Caco-2 (cell line): ENCODE measurements at regions not wholly inside any gene's neighbourhood (a gene's known extent, or its start where the extent isn't known, plus 50 kb on each side); places are given as distances from the start of the nearest gene placed in this dataset.

Source experiments
- BruUV-seq: library from RNA; stranded (reverse); fragments of 400-500 nt; replicated peaks from 2 replicates; lab custom pipeline; 2021; lab: Mats Ljungman, UMichigan
- CTCF ChIA-PET: fragments of 300-600 bp; sonication (Branson Sonifier 250); formaldehyde crosslinking; loops from one replicate; lab custom pipeline; 2022; ENCODE audit warnings: antibody characterized with exemption; lab: Charles Lee
- POLR2A ChIA-PET: fragments of 300-600 bp; sonication (Branson Sonifier 250); formaldehyde crosslinking; loops from one replicate; lab custom pipeline; 2022; ENCODE audit warnings: antibody characterized with exemption; lab: Charles Lee
- DNase-seq, 2 experiments: peaks; one replicate each; pipeline versions ENCODE4 v3.0.0 to v3.0.0-alpha.2; 2020 to 2022
- H3K27me3 ChIP-seq: replicated peaks from 2 replicates; pipeline ENCODE4 v1.6.0; 2011; ENCODE audit warnings: low read length; ENCODE audit not compliant: control insufficient read depth, insufficient read depth
- H3K36me3 ChIP-seq: 2 replicates; pipeline ENCODE4 v1.5.1; 2011; ENCODE audit warnings: low read length; ENCODE audit not compliant: control insufficient read depth, insufficient read depth
- H3K4me1 ChIP-seq: fragments of 250-450 bp; sonication (Bioruptor Pico); 2 replicates; pipeline ENCODE4 v1.5.1; 2020; ENCODE audit warnings: mild to moderate bottlenecking
- H3K4me3 ChIP-seq: 2 replicates; pipeline ENCODE4 v1.5.1; 2011; ENCODE audit warnings: low read depth, mild to moderate bottlenecking, control low read depth, low read length
- H3K9me3 ChIP-seq: fragments of 250-450 bp; sonication (Bioruptor Pico); 2 replicates; pipeline ENCODE4 v1.5.1; 2020; ENCODE audit warnings: mild to moderate bottlenecking, moderate library complexity
- H3K27ac Mint-ChIP-seq: one replicate; pipeline ENCODE4 v1.8.0; 2022; ENCODE audit warnings: mixed read lengths; ENCODE audit not compliant: unreplicated experiment
- H3K27me3 Mint-ChIP-seq: one replicate; pipeline ENCODE4 v1.8.0; 2022; ENCODE audit warnings: mixed read lengths; ENCODE audit not compliant: insufficient read depth, unreplicated experiment
- H3K36me3 Mint-ChIP-seq: one replicate; pipeline ENCODE4 v1.8.0; 2022; ENCODE audit warnings: mild to moderate bottlenecking, mixed read lengths; ENCODE audit not compliant: insufficient read depth, unreplicated experiment
- H3K4me1 Mint-ChIP-seq: one replicate; pipeline ENCODE4 v1.8.0; 2022; ENCODE audit warnings: low read depth, mixed read lengths; ENCODE audit not compliant: unreplicated experiment
- H3K4me3 Mint-ChIP-seq: one replicate; pipeline ENCODE4 v1.8.0; 2022; ENCODE audit warnings: mild to moderate bottlenecking, moderate library complexity, mixed read lengths; ENCODE audit not compliant: unreplicated experiment
- H3K9me3 Mint-ChIP-seq: one replicate; pipeline ENCODE4 v1.8.0; 2022; ENCODE audit warnings: mixed read lengths; ENCODE audit not compliant: unreplicated experiment
- intact Hi-C: fragments of 100-400 bp; cut with micrococcal nuclease; formaldehyde crosslinking; loops from one replicate; pipeline ENCODE4 v1.10.0; 2022; ENCODE audit not compliant: unreplicated experiment
- TF ChIP-seq, protein P1 (sequence below), 2 experiments: fragments of 200-600 bp in 1 of 2; IDR thresholded peaks; 1 replicate in 1 of 2; 2 replicates in 1 of 2; pipeline versions ENCODE4 v1.5.1 to v1.8.0; 2011 to 2022; ENCODE audit warnings: antibody characterized with exemption in 1 of 2, control low read depth in 1 of 2, inconsistent platforms in 1 of 2, low read depth in 1 of 2, low read length in 1 of 2, mild to moderate bottlenecking in 1 of 2, moderate library complexity in 1 of 2; ENCODE audit not compliant: insufficient read depth in 1 of 2, severe bottlenecking in 1 of 2, unreplicated experiment in 1 of 2

DNA sequence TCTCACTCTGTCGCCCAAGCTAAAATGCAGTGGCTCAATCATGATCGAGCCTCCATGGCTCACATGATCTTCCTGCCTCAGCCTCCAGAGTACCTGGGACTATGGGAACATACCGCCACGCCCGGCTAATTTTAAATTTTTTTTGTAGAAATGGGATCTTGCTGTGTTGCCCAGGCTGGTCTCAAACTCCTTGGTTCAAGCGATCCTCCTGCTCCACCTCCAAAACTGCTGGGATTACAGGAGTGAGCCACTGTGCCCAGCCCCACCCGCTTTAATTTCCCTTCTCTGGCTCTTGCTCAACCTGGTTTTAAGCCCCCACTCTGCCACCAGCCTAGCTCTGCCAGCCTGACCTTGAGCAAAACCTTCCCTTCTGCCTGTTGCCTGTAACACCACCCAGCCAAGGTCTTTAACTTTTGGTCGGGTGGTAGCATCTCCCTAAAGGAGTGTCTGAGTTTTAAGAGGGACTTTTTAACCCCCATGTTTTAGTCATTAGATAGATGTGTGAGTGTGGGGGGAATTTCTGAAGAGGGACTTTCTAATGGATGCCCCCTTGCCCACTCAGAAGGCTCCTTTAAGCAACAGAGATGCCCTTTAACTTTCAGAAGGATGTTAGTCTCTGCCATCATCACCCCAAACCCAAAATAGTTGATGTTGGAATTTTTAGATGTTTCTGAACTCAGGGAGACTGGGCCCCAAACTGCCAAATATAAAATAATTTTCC lies 71.8 kb upstream of the FOXP4 start:
- DNase-seq: no peak
- Mint-ChIP-seq H3K36me3 (peaks cover 6% of the 10 kb centered on the region), H3K4me1 (peaks cover 30% of the 10 kb centered on the region), H3K27me3 (no peaks in the 10 kb centered on the region), H3K27ac (peak overlapping the region; percentile 28), H3K9me3 (no peaks in the 10 kb centered on the region), H3K4me3 (no peak overlapping the region)
- no peaks in the 10 kb centered on the region for H3K36me3 ChIP-seq
- BruUV-seq: no TSS peak
- TF ChIP-seq, protein P1, sequence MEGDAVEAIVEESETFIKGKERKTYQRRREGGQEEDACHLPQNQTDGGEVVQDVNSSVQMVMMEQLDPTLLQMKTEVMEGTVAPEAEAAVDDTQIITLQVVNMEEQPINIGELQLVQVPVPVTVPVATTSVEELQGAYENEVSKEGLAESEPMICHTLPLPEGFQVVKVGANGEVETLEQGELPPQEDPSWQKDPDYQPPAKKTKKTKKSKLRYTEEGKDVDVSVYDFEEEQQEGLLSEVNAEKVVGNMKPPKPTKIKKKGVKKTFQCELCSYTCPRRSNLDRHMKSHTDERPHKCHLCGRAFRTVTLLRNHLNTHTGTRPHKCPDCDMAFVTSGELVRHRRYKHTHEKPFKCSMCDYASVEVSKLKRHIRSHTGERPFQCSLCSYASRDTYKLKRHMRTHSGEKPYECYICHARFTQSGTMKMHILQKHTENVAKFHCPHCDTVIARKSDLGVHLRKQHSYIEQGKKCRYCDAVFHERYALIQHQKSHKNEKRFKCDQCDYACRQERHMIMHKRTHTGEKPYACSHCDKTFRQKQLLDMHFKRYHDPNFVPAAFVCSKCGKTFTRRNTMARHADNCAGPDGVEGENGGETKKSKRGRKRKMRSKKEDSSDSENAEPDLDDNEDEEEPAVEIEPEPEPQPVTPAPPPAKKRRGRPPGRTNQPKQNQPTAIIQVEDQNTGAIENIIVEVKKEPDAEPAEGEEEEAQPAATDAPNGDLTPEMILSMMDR (IDR thresholded peaks at IDR 0.05; ENCODE audit: insufficient read depth in 1 of 2, low read depth in 1 of 2, low read length in 1 of 2, severe bottlenecking in 1 of 2, unreplicated experiment in 1 of 2): no peak
- H3K9me3 ChIP-seq: no peaks in the 10 kb centered on the region
- no peaks in the 10 kb centered on the region for H3K27me3 ChIP-seq
- intact Hi-C loops: no loop called here
- CTCF ChIA-PET: no interaction called here
- no peak overlapping the region for H3K4me3 ChIP-seq
- POLR2A ChIA-PET: no interaction called here
- peaks cover 27% of the 10 kb centered on the region for H3K4me1 ChIP-seq

- H3K4me3 Mint-ChIP-seq: no peak overlapping the region
- ChIA-PET CTCF (no interaction called here), POLR2A (no interaction called here)
- peaks cover 23% of the 10 kb centered on the region for H3K4me1 Mint-ChIP-seq
- no peak for DNase-seq
- H3K9me3 Mint-ChIP-seq: no peaks in the 10 kb centered on the region
- Histone ChIP-seq H3K4me3 (no peak overlapping the region), H3K27me3 (no peaks in the 10 kb centered on the region), H3K9me3 (no peaks in the 10 kb centered on the region), H3K4me1 (peaks cover 26% of the 10 kb centered on the region), H3K36me3 (no peaks in the 10 kb centered on the region)
- BruUV-seq: no TSS peak
- H3K27me3 Mint-ChIP-seq: no peaks in the 10 kb centered on the region
- H3K27ac Mint-ChIP-seq: no peak overlapping the region
- intact Hi-C loops: no loop called here
- TF ChIP-seq, protein P1 (IDR thresholded peaks at IDR 0.05; ENCODE audit: insufficient read depth in 1 of 2, low read depth in 1 of 2, low read length in 1 of 2, severe bottlenecking in 1 of 2, unreplicated experiment in 1 of 2): no peak
- H3K36me3 Mint-ChIP-seq: peaks cover 6% of the 10 kb centered on the region
Observed at GRCh38 chr6:41475164-41475563, 71.0 kb upstream of the FOXP4 start.

- Mint-ChIP-seq H3K36me3 (peaks cover 6% of the 10 kb centered on the region), H3K9me3 (no peaks in the 10 kb centered on the region), H3K27me3 (no peaks in the 10 kb centered on the region), H3K27ac (no peak overlapping the region), H3K4me3 (no peak overlapping the region), H3K4me1 (peaks cover 23% of the 10 kb centered on the region)
- BruUV-seq: no TSS peak
- TF ChIP-seq, protein P1 (IDR thresholded peaks at IDR 0.05; ENCODE audit: insufficient read depth in 1 of 2, low read depth in 1 of 2, low read length in 1 of 2, severe bottlenecking in 1 of 2, unreplicated experiment in 1 of 2): no peak
- Histone ChIP-seq H3K4me3 (no peak overlapping the region), H3K36me3 (no peaks in the 10 kb centered on the region), H3K9me3 (no peaks in the 10 kb centered on the region), H3K27me3 (no peaks in the 10 kb centered on the region), H3K4me1 (peaks cover 19% of the 10 kb centered on the region)
- DNase-seq: no peak
- intact Hi-C loops: no loop called here
- ChIA-PET POLR2A (no interaction called here), CTCF (no interaction called here)
Observed at GRCh38 chr6:41475737-41476357, 70.3 kb upstream of the FOXP4 start.
